HCT116 (cell line): ENCODE measurements at regions not wholly inside any gene's neighbourhood (a gene's known extent, or its start where the extent isn't known, plus 50 kb on each side); places are given as distances from the start of the nearest gene placed in this dataset.

Experiments
- ATAC-seq: fragments of 200-7000 bp; cut with Tn5 transposase; 2 replicates; pipeline ENCODE4 v1.9.1; 2020; ENCODE audit warnings: mild to moderate bottlenecking, moderate library complexity
- BruUV-seq: library from RNA; stranded (reverse); fragments of 400-500 nt; replicated peaks from 2 replicates; lab custom pipeline; 2021; lab: Mats Ljungman, UMichigan
- CTCF ChIA-PET: fragments of 300-600 bp; sonication (Branson Sonifier 250); formaldehyde crosslinking; loops from one replicate; lab custom pipeline; 2021; ENCODE audit warnings: antibody characterized with exemption; lab: Charles Lee
- POLR2A ChIA-PET: fragments of 300-600, 350-600 bp; sonication (Branson Sonifier 250); formaldehyde crosslinking; loops from one replicate; lab custom pipeline; 2021; ENCODE audit warnings: antibody characterized with exemption; lab: Charles Lee
- RAD21 ChIA-PET, 2 experiments: fragments of 300-600 bp; sonication (Branson Sonifier 250); formaldehyde crosslinking; loops; one replicate each; lab custom pipeline; 2023; ENCODE audit warnings: low total read pairs in 2 of 2; ENCODE audit not compliant: uncharacterized antibody in 2 of 2, unreplicated experiment in 2 of 2, low non-redundant PET in 1 of 2; lab: Charles Lee
- DNase-seq: peaks from one replicate; pipeline ENCODE4 v3.0.0-alpha.2; 2010; ENCODE audit warnings: low read depth, low spot score
- H2AFZ ChIP-seq: fragments of 200-600 bp; shearing (Covaris generic), sonication (generic); 2 replicates; pipeline ENCODE4 v1.6.1; 2017; ENCODE audit warnings: low read depth, mixed run types, mixed read lengths, antibody characterized with exemption, low read length; ENCODE audit not compliant: poor library complexity, severe bottlenecking
- H3K27ac ChIP-seq: 2 replicates; pipeline ENCODE4 v1.5.1; 2012; ENCODE audit warnings: low read depth, low read length
- H3K27me3 ChIP-seq: fragments of 200-600 bp; sonication (generic); 2 replicates; pipeline ENCODE4 v1.6.1; 2016; ENCODE audit warnings: mixed run types, low read length, mixed read lengths; ENCODE audit not compliant: insufficient read depth
- H3K36me3 ChIP-seq, 2 experiments: fragments of 200-500 bp in 1 of 2; fragments of 200-600 bp in 1 of 2; sonication (Bioruptor generic) in 1 of 2; sonication (generic) in 1 of 2; 2 replicates each; pipeline versions ENCODE4 v1.5.1 to v1.6.1; 2014 to 2016; ENCODE audit warnings: low read length in 2 of 2, inconsistent platforms in 1 of 2, mixed read lengths in 1 of 2, mixed run types in 1 of 2; ENCODE audit not compliant: insufficient read depth in 2 of 2, control insufficient read depth in 1 of 2
- H3K4me1 ChIP-seq, 2 experiments: fragments of 200-600 bp in 1 of 2; sonication (generic) in 1 of 2; 2 replicates each; pipeline versions ENCODE4 v1.5.1 to v1.6.1; 2012 to 2017; ENCODE audit warnings: low read length in 2 of 2, inconsistent platforms in 1 of 2, mild to moderate bottlenecking in 1 of 2, mixed read lengths in 1 of 2, mixed run types in 1 of 2, moderate library complexity in 1 of 2; ENCODE audit not compliant: insufficient read depth in 2 of 2, control insufficient read depth in 1 of 2
- H3K4me2 ChIP-seq: fragments of 200-600 bp; sonication (generic); 2 replicates; pipeline ENCODE4 v1.6.1; 2017; ENCODE audit warnings: mixed run types, low read length, mixed read lengths
- H3K4me3 ChIP-seq, 2 experiments: fragments of 200-600 bp in 1 of 2; sonication (generic) in 1 of 2; replicated peaks in 1 of 2; 2 replicates each; pipeline ENCODE4 v1.5.1; 2011 to 2016; ENCODE audit warnings: low read length in 2 of 2, control low read depth in 1 of 2, low read depth in 1 of 2, mild to moderate bottlenecking in 1 of 2, mixed read lengths in 1 of 2, mixed run types in 1 of 2
- H3K79me2 ChIP-seq: fragments of 200-600 bp; sonication (generic); 2 replicates; pipeline ENCODE4 v1.6.1; 2017; ENCODE audit warnings: mild to moderate bottlenecking, mixed run types, low read length, moderate library complexity, mixed read lengths; ENCODE audit not compliant: insufficient read depth
- H3K9ac ChIP-seq: fragments of 200-600 bp; sonication (generic); 2 replicates; pipeline ENCODE4 v1.6.1; 2016; ENCODE audit warnings: low read length, mixed read lengths
- H3K9me2 ChIP-seq: fragments of 200-600 bp; sonication (generic), shearing (Covaris generic); 2 replicates; pipeline ENCODE4 v1.6.1; 2017; ENCODE audit warnings: mixed run types, mild to moderate bottlenecking, moderate library complexity; ENCODE audit not compliant: insufficient read depth
- H3K9me3 ChIP-seq, 2 experiments: fragments of 200-500 bp in 1 of 2; fragments of 200-600 bp in 1 of 2; sonication (Bioruptor generic) in 1 of 2; sonication (generic) in 1 of 2; 2 replicates each; pipeline ENCODE4 v1.6.1; 2014 to 2017; ENCODE audit warnings: low read length in 2 of 2, mixed read lengths in 2 of 2, inconsistent platforms in 1 of 2, low read depth in 1 of 2, mild to moderate bottlenecking in 1 of 2, mixed run types in 1 of 2, moderate library complexity in 1 of 2; ENCODE audit not compliant: control insufficient read depth in 1 of 2, insufficient read depth in 1 of 2
- H4K20me1 ChIP-seq: fragments of 200-600 bp; sonication (generic), shearing (Covaris generic); 2 replicates; pipeline ENCODE4 v1.6.1; 2017; ENCODE audit warnings: mixed run types, mild to moderate bottlenecking, moderate library complexity; ENCODE audit not compliant: insufficient read depth
- CTCF ChIP-seq, 3 experiments: fragments of 200-600 bp in 1 of 3; sonication (generic) in 1 of 3; IDR thresholded peaks in 2 of 3; conservative IDR thresholded peaks in 1 of 3; 2 replicates each; pipeline ENCODE4 v1.5.1; 2012 to 2017; ENCODE audit warnings: low read depth in 2 of 3, low read length in 2 of 3, antibody characterized with exemption in 1 of 3, borderline replicate concordance in 1 of 3, control low read depth in 1 of 3, mild to moderate bottlenecking in 1 of 3, mixed read lengths in 1 of 3, mixed run types in 1 of 3, moderate library complexity in 1 of 3; ENCODE audit not compliant: insufficient read depth in 1 of 3
- FOSL1 ChIP-seq: IDR thresholded peaks from 2 replicates; pipeline ENCODE4 v1.6.1; 2012; ENCODE audit warnings: low read depth
- MAX ChIP-seq: IDR thresholded peaks from 2 replicates; pipeline ENCODE4 v1.6.1; 2012
- REST ChIP-seq: IDR thresholded peaks from 2 replicates; pipeline ENCODE4 v1.6.1; 2012; ENCODE audit warnings: low read depth
- SRF ChIP-seq: IDR thresholded peaks from 2 replicates; pipeline ENCODE4 v1.6.1; 2012; ENCODE audit warnings: low read depth
- intact Hi-C: fragments of 100-400 bp; cut with micrococcal nuclease; formaldehyde crosslinking; loops from 2 replicates; pipeline ENCODE4 v1.10.0; 2022

GRCh38 chr3:177336873-177337450 is 139.7 kb upstream of the TBL1XR1 start (continued):
- TF ChIP-seq REST (no peak), SRF (no peak), FOSL1 (no peak)

- Histone ChIP-seq H2AFZ (peak overlapping the region; percentile 39), H3K27ac (no peak overlapping the region), H3K4me3 (no peak overlapping the region), H3K36me3 (no peaks in the 10 kb centered on the region), H4K20me1 (no peaks in the 10 kb centered on the region), H3K9me3 (no peaks in the 10 kb centered on the region), H3K27me3 (no peaks in the 10 kb centered on the region), H3K79me2 (no peaks in the 10 kb centered on the region), H3K9me2 (no peaks in the 10 kb centered on the region), H3K9ac (no peak overlapping the region), H3K4me2 (no peak overlapping the region), H3K4me1 (peaks cover 7 to 19% of the 10 kb centered on the region in 2 experiments)
- RAD21 ChIA-PET: no interaction called here
- intact Hi-C loops: no loop called here
- DNase-seq (no peak), ATAC-seq (no peak)
- POLR2A ChIA-PET: interaction anchor here (0.9 kb wide), 1 partner anchor 32 kb away, joined by 3 read pairs; no protein-coding TSS in a partner anchor
- CTCF ChIA-PET: no interaction called here
- BruUV-seq: no TSS peak
- TF ChIP-seq MAX (peak; percentile 42), CTCF (IDR thresholded peaks at IDR 0.05 in 2 of 3, conservative IDR thresholded peaks at IDR 0.05 in 1 of 3; ENCODE audit: borderline replicate concordance in 1 of 3, insufficient read depth in 1 of 3, low read depth in 2 of 3, low read length in 2 of 3) (no peak)
Measured at GRCh38 chr3:177337541-177338331, 140.5 kb upstream of the TBL1XR1 start.
